PC-3 (cell line): ENCODE measurements at regions not wholly inside any gene's neighbourhood (a gene's known extent, or its start where the extent isn't known, plus 50 kb on each side); places are given as distances from the start of the nearest gene placed in this dataset.

Experiments
- ATAC-seq: fragments of 200-7000 bp; cut with Tn5 transposase; 2 replicates; pipeline ENCODE4 v1.9.1; 2020; ENCODE audit warnings: mild to moderate bottlenecking, moderate library complexity
- BruUV-seq: library from RNA; stranded (reverse); fragments of 400-500 nt; replicated peaks from 2 replicates; lab custom pipeline; 2021; lab: Mats Ljungman, UMichigan
- CTCF ChIA-PET: fragments of 300-600 bp; sonication (Branson Sonifier 250); formaldehyde crosslinking; loops from one replicate; lab custom pipeline; 2022; ENCODE audit warnings: antibody characterized with exemption; lab: Charles Lee
- POLR2A ChIA-PET: fragments of 300-600 bp; sonication (Branson Sonifier 250); formaldehyde crosslinking; loops from one replicate; lab custom pipeline; 2022; ENCODE audit warnings: antibody characterized with exemption; ENCODE audit not compliant: unreplicated experiment; lab: Charles Lee
- DNase-seq: peaks from one replicate; pipeline ENCODE4 v3.0.0-alpha.2; 2015
- H2AFZ ChIP-seq: fragments of 300-600 bp; sonication (generic); 2 replicates; pipeline ENCODE4 v1.6.0; 2016; ENCODE audit warnings: antibody characterized with exemption, low read length
- H3F3A ChIP-seq: fragments of 300-600 bp; sonication (generic); one replicate; pipeline ENCODE4 v1.6.0; 2017; ENCODE audit warnings: antibody characterized with exemption, low read length, control low read depth, mild to moderate bottlenecking; ENCODE audit not compliant: unreplicated experiment
- H3K27ac ChIP-seq: fragments of 300-600 bp; sonication (generic); 2 replicates; pipeline ENCODE4 v1.5.1; 2016; ENCODE audit warnings: mild to moderate bottlenecking, low read length
- H3K27me3 ChIP-seq: fragments of 300-600 bp; sonication (generic); 2 replicates; pipeline ENCODE4 v1.6.1; 2016; ENCODE audit warnings: low read length, mixed read lengths
- H3K36me3 ChIP-seq: fragments of 300-600 bp; sonication (generic); 2 replicates; pipeline ENCODE4 v1.6.1; 2016; ENCODE audit warnings: low read depth, mixed run types, low read length, mixed read lengths
- H3K4me1 ChIP-seq: fragments of 300-600 bp; sonication (generic); 2 replicates; pipeline ENCODE4 v1.5.1; 2016; ENCODE audit warnings: low read length; ENCODE audit not compliant: insufficient read depth
- H3K4me2 ChIP-seq: fragments of 300-600 bp; sonication (generic); 2 replicates; pipeline ENCODE4 v1.6.0; 2016; ENCODE audit warnings: low read length
- H3K4me3 ChIP-seq: fragments of 300-600 bp; sonication (generic); 2 replicates; pipeline ENCODE4 v1.5.1; 2016; ENCODE audit warnings: mild to moderate bottlenecking, low read length, mixed read lengths
- H3K79me2 ChIP-seq: fragments of 300-600 bp; sonication (generic); 2 replicates; pipeline ENCODE4 v1.6.1; 2017; ENCODE audit warnings: low read length, mixed read lengths
- H3K9ac ChIP-seq: fragments of 300-600 bp; sonication (generic); 2 replicates; pipeline ENCODE4 v1.6.0; 2016; ENCODE audit warnings: mild to moderate bottlenecking, low read length
- H3K9me2 ChIP-seq: fragments of 300-600 bp; sonication (generic); replicated peaks from 2 replicates; pipeline ENCODE4 v1.6.1; 2016; ENCODE audit warnings: mixed run types, low read length, mixed read lengths
- H3K9me3 ChIP-seq: fragments of 300-600 bp; sonication (generic); 2 replicates; pipeline ENCODE4 v1.6.1; 2016; ENCODE audit warnings: low read length, mixed read lengths
- H4K20me1 ChIP-seq: fragments of 300-600 bp; sonication (generic); 2 replicates; pipeline ENCODE4 v1.6.1; 2016; ENCODE audit warnings: low read length, mixed read lengths
- EZH2 ChIP-seq: fragments of 300-600 bp; sonication (generic); IDR thresholded peaks from one replicate; pipeline ENCODE4 v1.6.1; 2017; ENCODE audit warnings: antibody characterized with exemption, mild to moderate bottlenecking, low read length; ENCODE audit not compliant: unreplicated experiment
- EZH2phosphoT487 ChIP-seq: fragments of 300-600 bp; sonication (generic); IDR thresholded peaks from 2 replicates; pipeline ENCODE4 v1.6.1; 2018; ENCODE audit warnings: mild to moderate bottlenecking, antibody characterized with exemption, low read length, borderline replicate concordance
- intact Hi-C: fragments of 100-400 bp; cut with micrococcal nuclease; formaldehyde crosslinking; loops from 2 replicates; pipeline ENCODE4 v1.9.0; 2023
- TF ChIP-seq, protein P1 (sequence below): fragments of 300-600 bp; sonication (generic); conservative IDR thresholded peaks from 2 replicates; pipeline ENCODE4 v1.5.1; 2017; ENCODE audit warnings: antibody characterized with exemption, low read depth, mild to moderate bottlenecking, low read length

DNA sequence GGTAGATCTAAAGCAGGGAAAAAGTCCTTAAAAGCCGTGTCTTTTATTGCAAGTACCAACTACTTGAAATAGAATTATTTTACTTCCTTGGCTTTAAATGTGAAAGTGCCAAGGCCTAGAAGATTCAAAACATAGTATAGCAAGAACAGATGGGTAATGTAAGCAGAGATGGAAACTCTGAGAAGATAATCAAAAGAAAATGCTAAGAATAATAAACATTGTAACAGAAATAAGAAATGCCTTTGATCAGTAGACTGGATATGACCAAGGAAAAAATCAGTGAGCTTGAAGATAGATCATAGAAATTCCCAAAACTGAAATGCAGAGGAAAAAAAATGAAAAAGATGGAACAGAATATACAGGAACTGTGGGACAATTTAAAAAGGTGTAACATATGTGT is 113.1 kb downstream of the BLID start:
- DNase-seq: no peak
- no peaks in the 10 kb centered on the region for H3K79me2 ChIP-seq
- no peak overlapping the region for H2AFZ ChIP-seq
- H3K9me3 ChIP-seq: no peaks in the 10 kb centered on the region
- ATAC-seq: no peak
- ChIA-PET CTCF (no interaction called here), POLR2A (interaction anchor here (0.6 kb wide), 1 partner anchor 33 kb away, joined by 3 read pairs; no protein-coding TSS in a partner anchor)
- H3K9me2 ChIP-seq: no peaks in the 10 kb centered on the region
- H3K4me3 ChIP-seq: no peak overlapping the region
- H3K27ac ChIP-seq: no peak overlapping the region
- no peaks in the 10 kb centered on the region for H3K36me3 ChIP-seq
- no peaks in the 10 kb centered on the region for H3K27me3 ChIP-seq
- BruUV-seq: no TSS peak
- TF ChIP-seq, protein P1, sequence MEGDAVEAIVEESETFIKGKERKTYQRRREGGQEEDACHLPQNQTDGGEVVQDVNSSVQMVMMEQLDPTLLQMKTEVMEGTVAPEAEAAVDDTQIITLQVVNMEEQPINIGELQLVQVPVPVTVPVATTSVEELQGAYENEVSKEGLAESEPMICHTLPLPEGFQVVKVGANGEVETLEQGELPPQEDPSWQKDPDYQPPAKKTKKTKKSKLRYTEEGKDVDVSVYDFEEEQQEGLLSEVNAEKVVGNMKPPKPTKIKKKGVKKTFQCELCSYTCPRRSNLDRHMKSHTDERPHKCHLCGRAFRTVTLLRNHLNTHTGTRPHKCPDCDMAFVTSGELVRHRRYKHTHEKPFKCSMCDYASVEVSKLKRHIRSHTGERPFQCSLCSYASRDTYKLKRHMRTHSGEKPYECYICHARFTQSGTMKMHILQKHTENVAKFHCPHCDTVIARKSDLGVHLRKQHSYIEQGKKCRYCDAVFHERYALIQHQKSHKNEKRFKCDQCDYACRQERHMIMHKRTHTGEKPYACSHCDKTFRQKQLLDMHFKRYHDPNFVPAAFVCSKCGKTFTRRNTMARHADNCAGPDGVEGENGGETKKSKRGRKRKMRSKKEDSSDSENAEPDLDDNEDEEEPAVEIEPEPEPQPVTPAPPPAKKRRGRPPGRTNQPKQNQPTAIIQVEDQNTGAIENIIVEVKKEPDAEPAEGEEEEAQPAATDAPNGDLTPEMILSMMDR: no peak
- TF ChIP-seq EZH2 (no peak), EZH2phosphoT487 (no peak)
- intact Hi-C loops: no loop called here
- no peak overlapping the region for H3K4me2 ChIP-seq
- no peak overlapping the region for H3K9ac ChIP-seq
- no peaks in the 10 kb centered on the region for H3F3A ChIP-seq
- no peaks in the 10 kb centered on the region for H4K20me1 ChIP-seq
- no peaks in the 10 kb centered on the region for H3K4me1 ChIP-seq

DNA sequence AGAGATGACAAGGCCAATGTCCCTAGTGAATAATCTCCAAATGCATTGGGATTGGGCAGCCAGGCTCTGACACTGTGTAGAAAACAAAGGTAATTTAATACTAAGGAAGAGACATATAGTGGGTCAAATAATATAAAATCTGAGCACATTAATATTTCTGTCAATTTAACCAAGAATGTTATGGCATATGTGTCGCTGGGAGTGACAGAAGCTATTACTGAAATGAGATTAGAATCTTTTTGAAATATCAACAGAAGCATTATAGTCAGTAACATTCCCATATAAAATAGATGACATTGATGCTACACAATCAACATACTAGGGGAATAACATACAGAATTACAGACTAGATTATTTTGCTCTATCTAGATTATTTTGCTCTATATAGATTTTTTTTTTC is 114.0 kb downstream of the BLID start:
- no peak for ATAC-seq
- H3K4me3 ChIP-seq: no peak overlapping the region
- no peaks in the 10 kb centered on the region for H3K27me3 ChIP-seq
- H3K27ac ChIP-seq: no peak overlapping the region
- H3K9me3 ChIP-seq: no peaks in the 10 kb centered on the region
- no TSS peak for BruUV-seq
- no peak overlapping the region for H3K4me2 ChIP-seq
- no peaks in the 10 kb centered on the region for H4K20me1 ChIP-seq
- no peak overlapping the region for H2AFZ ChIP-seq
- H3K36me3 ChIP-seq: no peaks in the 10 kb centered on the region
- CTCF ChIA-PET: no interaction called here
- intact Hi-C loops: no loop called here
- no peak overlapping the region for H3K9ac ChIP-seq
- H3K4me1 ChIP-seq: no peaks in the 10 kb centered on the region
- no peak for DNase-seq
- no peaks in the 10 kb centered on the region for H3F3A ChIP-seq
- POLR2A ChIA-PET: no interaction called here
- TF ChIP-seq, protein P1: no peak
- no peak for TF ChIP-seq EZH2
- TF ChIP-seq EZH2phosphoT487: no peak
- H3K9me2 ChIP-seq: no peaks in the 10 kb centered on the region
- no peaks in the 10 kb centered on the region for H3K79me2 ChIP-seq

DNA sequence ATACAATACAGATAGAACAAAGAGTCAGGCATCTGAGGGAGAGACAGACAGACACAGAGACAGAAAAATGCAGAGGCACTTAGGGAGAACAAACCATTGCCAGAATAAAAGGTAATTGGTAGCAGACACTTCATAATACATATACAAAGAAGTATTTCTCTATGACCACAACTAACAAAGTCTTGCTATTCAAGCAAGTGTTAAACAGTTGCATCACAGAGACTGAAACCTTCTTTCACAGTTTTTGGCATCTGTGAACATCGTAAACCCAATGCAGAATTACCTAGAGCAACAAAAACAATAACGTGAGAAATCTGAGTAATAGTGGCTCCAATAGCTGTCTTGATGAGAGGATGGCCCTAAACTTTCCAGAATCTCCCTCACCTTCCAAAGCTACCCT is 116.4 kb downstream of the BLID start:
- H4K20me1 ChIP-seq: no peaks in the 10 kb centered on the region
- H3K4me3 ChIP-seq: no peak overlapping the region
- no peak overlapping the region for H2AFZ ChIP-seq
- no peak overlapping the region for H3K4me2 ChIP-seq
- H3F3A ChIP-seq: no peaks in the 10 kb centered on the region
- DNase-seq (no peak), ATAC-seq (no peak)
- H3K79me2 ChIP-seq: no peaks in the 10 kb centered on the region
- no TSS peak for BruUV-seq
- ChIA-PET POLR2A (no interaction called here), CTCF (no interaction called here)
- intact Hi-C loops: no loop called here
- no peaks in the 10 kb centered on the region for H3K27me3 ChIP-seq
- H3K36me3 ChIP-seq: no peaks in the 10 kb centered on the region
- H3K9me2 ChIP-seq: no peaks in the 10 kb centered on the region
- no peaks in the 10 kb centered on the region for H3K4me1 ChIP-seq
- no peak for TF ChIP-seq EZH2
- TF ChIP-seq, protein P1: no peak
- TF ChIP-seq EZH2phosphoT487: no peak
- no peaks in the 10 kb centered on the region for H3K9me3 ChIP-seq
- no peak overlapping the region for H3K9ac ChIP-seq
- no peak overlapping the region for H3K27ac ChIP-seq
